Stimulated activated CD4-positive, alpha-beta T cell treated with anti-CD3 and anti-CD28 coated beads, TNF-alpha, amount 100 ng/mL, for 24 hours (primary cell): ENCODE measurements at regions not wholly inside any gene's neighbourhood (a gene's known extent, or its start where the extent isn't known, plus 50 kb on each side); places are given as distances from the start of the nearest gene placed in this dataset.
A peak's percentile ranks its signal among the peaks of the same experiment; 100 is the strongest.

Source experiments
- DNase-seq, 3 experiments: peaks; one replicate each; pipeline ENCODE4 v3.0.0-alpha.2; 2020; ENCODE audit warnings: low read depth in 3 of 3

DNA sequence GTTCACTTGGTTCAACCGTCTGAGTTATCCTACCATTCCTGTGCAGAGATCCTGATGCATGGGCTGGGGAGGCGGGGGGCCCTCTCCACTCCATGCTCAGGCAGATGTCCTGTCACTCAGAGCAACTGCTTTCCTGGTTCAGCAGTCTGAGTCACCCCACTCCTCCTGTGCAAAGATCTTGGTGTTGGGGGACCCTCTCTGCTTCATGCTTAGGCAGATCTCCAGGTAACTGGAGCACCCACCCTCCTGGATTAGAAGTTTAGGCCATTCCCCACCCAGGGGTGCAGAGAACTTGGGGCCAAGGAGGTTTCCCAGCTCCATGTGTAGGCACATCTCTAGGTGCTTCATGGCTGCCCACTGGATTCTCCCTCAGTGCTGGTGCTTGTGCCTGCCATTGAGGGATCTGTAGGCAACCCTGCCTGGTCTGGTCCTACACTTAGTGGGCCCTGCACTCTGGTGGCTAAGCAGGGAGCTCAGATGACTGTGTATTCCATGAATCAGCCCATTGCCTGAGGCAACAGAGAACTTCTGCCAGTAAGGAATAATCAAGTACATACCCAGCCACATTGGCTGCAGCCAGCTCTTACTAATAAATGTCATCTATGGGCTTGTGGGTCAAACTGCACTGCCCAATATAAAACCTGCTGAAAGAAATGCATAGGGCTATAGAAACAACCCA lies 465.4 kb upstream of the THBS1 start:
- DNase-seq: no peak

DNA sequence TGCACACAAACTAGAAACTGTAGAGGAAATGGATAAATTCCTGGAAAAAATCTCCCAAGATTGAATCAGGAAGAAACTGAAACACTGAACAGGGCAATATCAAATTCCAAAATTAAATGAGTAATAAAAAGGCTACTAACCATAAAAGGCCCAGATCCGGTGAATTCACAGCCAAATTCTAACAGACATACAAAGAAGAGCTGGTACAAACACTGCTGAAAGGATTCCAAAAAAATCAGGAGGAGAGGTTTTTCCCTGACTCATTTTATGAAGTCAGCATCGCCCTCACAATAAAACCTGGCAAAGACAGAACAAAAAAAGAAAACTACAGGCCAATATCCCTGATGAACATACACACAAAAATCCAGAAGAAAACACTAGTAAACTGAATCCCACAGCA lies 462.4 kb upstream of the THBS1 start:
- no peak for DNase-seq

DNA sequence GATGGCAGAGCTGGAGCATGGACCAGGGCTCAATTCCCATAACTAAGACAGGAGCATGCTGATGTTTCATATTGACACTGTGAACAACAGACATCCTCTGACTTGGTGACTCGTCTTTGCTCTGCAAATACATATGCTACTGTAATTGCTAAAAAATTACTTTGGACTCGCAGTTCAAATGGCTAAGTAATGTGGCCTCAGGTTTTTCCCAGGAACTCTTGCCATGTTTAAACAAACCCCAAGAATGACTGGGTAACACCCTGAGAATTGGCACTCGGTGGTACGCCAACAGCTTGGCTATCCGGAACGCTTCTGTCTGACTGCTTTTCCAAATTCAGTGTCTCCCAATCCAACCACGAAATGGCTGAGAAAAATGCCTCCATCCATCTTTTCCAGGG lies 456.7 kb upstream of the THBS1 start:
- DNase-seq: no peak

DNA sequence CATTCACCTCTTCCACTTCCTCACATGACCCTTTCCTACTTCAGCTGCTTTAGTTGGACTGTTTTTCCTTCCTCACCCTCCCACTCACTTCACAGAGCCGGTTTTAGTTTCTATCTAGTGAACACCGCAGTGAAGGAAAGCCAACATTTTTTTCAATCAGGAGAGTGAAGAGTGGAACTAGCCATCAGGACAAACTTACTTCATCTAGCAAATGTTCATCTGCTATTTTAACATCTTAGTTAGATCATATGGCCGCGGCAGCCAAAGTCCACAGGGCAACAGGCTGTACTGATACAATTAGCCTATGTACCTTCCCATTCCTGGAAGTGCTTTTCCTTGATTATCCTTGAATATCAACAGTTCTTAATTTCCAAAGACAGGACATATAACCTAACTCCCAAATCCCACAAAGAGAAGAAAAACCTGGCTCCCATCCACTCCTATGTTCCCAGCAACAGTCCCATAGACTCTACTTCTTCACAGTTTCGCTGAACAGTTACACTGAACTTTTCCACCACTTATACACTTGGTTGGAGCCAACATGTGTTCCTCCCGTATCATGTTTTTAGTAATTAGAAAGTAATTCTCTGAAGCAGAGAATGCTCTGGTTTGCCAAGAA lies 456.2 kb upstream of the THBS1 start:
- DNase-seq: no peak

DNA sequence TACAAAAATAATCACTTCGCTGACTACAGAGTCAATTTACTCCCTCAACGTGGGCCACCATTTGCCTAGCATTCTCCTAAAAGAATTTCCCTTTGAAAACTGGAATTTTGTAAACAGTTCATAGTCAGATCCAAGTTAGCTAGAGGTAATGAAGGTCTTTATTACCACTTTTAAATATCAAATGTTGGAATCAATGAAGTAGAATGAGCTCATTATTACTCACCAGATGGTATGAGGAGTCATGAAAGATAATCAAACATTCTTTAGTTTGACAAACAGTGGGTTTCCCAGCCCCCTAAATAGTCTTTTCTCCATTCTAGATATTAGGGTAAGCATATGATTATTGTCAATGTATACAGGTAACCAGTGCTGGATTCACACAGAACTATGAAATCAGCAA lies 455.7 kb upstream of the THBS1 start:
- no peak for DNase-seq

DNA sequence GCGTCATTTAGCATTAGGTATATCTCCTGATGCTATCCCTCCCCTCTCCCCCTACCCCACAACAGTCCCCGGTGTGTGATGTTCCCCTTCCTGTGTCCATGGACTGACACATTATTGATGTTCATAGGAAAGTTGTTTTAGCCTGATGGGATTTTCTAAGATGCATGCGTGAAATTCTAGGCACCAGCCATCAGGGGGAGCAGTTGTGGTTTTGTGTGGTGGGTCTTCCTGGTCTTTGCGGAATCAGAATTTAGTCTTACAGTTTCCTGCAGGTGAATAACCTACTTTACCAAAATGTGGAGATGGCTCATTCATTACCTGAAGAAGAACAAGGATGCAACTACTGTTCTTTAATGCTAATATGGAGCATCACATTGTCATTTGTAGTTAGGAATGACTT lies 455.0 kb upstream of the THBS1 start:
- peak in 1 of 3 experiments; percentile 6 for DNase-seq

DNA sequence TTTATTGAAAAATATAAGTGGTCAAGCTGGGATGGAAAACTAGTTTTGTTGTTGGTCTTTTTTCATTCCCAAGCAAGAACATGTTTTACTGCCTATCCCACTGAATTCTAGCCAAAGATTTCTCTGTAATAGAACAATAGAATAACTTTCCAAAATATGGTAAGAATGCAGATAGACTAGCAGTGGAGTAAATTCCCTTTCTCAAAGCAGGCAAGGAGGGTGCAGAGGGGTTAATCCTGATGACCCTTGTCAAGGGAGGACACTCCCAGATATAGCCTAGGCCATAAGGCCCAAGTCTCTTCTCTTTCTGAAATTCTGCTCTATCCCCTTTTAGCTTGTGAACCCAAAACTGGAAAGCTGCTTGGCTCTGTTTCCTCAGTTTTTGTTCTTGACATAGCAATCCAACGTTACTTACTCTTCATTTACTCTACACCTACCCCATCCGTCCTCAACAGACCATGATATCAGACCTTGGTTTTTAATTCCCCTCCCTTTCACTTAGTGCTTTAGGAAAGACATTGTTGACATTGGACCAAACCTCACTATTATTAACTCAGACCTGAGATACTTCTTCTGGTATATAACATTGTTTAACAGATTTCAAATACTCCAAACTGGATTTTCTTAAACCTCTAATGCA lies 453.6 kb upstream of the THBS1 start:
- DNase-seq: no peak

DNA sequence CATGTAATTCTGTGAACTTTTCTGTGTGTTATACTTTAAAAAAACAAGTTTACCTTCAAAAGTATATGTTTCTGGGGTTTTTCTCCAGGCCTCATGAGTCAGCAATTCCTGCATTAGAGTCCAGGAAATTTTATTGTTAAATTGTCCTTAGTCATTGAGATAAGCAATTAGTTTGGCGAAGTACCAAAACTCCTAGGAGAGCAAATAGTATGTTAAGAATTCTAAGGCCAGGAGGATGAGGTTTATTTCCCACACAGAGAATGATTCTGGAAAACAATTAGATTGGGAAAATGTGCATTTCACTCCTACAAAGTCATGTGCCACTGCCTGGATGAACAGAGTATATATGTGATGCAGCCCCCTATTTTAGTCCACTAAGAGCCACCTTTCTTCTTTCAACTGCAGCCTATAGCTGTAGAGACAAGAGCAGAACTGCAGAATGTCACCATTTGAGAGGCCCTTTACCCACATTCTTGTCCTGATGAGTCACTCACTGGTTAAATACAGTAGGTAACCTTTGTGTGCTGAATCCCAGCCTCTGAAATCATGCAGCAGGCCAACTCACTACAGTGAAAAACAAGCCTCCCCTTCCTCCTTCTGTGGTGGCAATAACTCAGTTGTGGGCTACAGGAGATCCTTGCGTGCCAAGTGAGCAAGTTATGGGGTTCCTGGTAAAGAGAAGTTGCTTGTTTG lies 452.8 kb upstream of the THBS1 start:
- DNase-seq: no peak

DNA sequence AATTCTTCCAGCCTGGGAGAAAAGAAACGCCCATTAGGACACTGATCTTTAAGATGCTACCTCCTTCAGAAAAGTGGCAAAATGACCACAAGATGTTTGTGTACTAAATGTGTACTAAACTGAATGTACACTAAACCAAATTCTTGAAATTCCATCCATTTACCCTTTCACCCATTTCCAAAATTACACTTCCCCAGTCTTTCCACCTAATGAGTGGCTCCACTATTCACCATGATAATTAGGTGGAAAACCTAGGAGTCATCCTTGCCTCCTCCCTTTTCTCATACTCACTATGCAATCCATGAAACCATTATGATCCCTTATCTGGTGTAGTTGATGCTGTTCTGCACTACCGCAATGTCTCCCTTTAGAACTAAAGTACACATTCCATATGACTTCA lies 452.1 kb upstream of the THBS1 start:
- DNase-seq: no peak

DNA sequence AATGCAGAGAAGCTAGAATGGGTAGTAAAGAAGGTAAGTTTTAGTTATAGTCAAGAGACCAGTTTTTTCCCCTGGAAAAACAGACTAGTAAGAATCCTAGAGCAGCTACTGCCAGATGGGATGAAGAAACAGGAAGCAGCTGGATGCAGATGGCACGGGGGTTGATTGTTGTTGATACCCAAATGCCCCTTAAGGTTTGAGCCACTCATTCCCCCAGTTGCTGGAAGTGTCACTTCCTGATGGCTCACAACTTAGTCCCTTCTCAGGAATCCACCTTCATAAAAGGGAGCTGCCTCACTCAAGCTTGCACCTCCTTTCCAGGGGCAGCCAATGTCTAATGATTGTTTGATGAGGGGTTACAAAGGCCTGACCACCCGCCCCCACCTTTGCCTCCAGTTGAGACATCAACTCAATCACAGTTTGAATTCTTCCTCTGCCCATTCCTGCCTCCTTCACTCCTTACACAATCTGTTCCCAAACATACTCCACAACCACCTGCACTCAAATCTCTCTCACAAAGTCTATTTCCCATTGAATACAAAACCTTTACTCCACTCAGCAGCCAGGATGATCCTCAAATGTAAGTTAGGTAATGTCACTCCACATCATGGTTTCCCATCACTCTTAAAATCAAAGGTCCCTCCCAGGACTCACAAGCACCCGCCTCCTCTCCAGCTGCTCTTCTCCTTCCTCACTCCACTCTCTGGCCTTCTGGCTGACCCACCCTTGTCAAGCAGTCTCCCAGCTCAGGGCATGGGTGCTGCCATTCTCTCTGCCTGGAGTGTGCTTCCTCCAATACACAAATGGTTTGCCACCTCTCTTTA lies 450.1 kb upstream of the THBS1 start:
- no peak for DNase-seq

DNA sequence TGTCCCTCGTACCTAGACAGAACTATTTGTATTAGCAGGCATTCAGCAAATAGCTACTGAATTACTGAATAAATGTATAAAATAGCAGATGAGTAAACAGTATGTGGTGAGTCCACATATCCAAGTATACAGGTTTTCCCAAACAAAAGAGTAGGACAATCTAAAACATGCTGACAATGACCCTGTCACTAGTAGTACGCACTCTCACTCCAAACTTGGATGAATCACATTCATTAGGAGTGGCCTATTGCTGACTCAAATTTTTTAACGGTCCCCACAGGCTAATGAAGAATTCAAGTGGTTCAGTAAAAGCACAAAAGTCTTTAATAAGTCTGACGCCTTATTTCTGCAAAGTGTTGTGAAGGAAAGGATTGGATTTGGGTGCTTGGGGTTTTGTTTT lies 449.3 kb upstream of the THBS1 start:
- no peak for DNase-seq

DNA sequence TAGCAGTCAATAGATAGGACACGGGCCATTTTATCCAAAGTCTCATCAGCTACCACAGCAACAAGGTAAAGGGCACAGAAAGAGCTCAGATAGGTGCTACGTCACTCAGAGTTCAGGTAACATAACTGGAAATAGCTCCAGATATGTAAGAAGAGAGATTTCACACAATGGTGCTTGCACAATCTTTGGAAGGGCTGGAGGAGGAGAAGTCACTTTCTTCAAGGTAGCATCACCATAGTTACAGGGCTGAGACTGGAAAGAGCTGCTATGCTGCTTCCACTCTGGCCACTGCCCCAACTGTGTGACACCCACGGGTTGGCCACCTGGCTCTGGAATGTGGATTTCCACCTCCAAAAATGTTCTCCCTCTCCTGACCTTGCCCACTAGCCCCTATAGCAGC lies 448.8 kb upstream of the THBS1 start:
- no peak for DNase-seq

DNA sequence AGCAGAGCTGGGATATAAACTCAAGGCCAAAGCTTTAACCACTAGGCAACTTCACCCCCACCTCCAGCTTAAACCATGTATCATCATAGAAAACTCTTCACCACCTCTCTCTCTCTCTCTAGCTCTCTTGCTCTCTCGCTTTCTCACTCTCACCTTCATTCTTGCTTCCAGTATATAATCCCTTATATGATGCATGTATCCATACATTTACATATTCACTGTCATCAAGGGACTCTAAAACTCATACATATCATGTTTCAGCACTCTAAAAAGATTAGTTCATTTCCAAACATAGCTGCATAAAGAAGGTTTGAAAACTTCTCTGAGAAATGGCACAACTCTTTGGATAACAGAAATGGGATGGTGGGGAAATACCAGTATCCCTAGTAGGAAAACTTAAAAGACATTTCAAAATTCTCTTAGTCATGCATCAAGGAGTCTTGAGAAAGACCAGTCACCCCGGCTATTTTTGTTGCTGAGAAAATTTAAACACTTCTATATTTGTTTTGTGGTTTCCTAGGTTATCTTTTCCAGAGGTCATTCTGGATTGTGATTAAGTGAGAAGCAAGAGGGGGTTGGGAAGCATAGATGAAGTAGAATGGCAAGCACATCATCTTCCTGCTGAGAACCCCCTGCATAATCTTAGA lies 447.8 kb upstream of the THBS1 start:
- no peak for DNase-seq

DNA sequence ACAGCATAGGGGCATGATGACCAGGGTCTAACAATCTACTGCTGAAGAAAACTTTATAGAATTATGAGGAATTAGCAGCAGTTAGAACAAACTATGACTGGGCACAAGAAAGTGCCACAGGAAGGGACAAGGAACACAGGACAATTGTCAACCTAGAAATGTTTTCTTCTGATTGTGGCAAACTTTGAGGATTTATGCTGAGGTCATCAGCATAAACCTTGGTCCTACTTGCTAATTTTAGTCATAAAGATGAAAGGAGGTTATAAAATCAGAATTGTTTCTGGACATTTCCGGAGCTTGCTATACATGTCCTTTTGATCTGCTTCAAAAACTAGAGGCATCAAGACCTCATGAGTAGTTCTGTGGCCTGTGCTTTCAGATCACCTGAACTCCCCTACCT lies 446.6 kb upstream of the THBS1 start:
- no peak for DNase-seq

DNA sequence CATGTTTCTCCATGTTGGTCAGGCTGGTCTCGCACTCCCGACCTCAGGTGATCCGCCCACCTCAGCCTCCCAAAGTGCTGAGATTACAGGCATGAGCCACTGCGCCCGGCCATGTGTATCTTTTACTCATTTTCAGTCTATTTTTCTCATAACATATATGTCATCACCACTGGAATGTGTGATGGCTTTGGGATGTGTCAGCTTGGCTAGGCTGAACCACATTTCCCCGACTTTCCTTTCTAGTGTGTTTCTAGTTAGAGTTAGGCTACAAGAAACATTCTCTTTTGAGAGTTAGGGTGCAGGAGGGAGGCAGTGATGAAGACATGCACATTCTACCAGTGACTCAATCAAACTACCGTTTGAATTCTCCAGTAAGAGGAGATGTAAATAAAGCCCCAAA lies 444.9 kb upstream of the THBS1 start:
- no peak for DNase-seq

DNA sequence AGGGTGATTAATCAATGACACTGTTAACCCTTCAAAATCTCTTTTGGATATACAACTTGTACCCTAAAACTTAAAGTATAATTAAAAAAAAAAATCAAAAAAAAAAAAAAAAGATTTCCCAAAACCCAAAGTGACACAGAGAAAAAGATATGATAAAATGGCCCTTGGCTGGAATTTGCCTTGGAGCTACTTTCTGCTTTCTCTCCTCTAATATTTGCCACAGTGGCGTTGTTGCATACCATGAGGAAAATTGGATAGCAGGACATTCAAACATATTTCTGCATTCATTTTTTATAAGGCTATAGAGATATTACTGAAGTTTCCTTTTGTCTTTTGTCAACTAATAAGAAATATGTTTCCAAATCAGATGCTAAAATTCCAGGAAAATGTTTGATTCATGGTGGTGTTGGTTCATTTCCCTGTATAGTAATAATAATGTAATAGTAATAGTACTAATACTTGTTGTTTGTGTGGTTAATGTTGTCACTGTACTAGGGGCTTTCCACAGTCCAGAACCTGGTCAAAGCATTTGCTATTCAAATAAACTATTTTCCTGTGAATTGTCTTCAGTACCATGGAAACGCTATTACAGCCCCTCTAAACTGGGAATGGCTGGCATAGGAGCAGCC lies 441.3 kb upstream of the THBS1 start:
- DNase-seq: no peak

DNA sequence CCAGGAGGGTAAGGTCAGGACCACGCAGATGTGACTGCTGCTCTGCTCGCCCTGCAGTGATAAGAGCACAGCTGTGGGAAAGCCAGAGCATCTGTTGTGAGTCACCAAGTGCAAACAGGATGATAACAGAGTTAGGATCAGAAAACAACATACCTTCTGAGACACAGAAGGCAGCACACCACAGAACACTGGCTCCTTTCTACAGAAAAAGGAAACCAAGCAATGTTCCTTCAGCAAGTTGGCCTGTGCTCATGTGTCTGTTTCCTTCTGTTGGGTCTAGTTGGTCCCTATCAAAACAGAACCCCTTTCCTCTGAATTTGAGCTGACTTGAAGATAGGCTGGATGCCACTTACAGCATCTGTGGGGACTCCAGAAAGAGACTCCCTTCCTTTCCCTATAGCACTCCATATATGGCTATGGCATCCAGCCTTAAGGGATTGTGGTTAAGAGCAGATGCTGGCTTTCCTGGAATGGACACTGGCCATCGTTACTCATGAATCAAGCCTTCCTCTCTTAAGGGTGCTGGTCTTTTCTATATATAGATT lies 440.7 kb upstream of the THBS1 start:
- DNase-seq: no peak

DNA sequence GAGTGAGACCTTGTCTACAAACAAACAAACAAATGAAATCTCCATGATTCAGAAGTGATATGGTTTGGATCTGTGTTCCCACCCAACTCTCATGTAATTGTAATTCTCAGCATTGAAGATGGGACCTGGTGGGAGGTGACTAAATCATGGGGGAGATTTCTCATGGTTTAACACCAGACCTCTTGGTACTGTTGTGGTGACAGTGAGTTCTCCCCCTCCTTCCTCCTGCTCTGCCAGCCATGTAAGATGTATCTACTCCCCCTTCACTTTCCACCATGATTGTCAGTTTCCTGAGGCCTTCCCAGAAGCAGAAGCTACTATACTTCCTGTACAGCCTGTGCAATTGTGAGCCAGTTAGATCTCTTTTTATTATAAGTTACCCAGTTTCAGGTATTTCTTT lies 438.4 kb upstream of the THBS1 start:
- no peak for DNase-seq

DNA sequence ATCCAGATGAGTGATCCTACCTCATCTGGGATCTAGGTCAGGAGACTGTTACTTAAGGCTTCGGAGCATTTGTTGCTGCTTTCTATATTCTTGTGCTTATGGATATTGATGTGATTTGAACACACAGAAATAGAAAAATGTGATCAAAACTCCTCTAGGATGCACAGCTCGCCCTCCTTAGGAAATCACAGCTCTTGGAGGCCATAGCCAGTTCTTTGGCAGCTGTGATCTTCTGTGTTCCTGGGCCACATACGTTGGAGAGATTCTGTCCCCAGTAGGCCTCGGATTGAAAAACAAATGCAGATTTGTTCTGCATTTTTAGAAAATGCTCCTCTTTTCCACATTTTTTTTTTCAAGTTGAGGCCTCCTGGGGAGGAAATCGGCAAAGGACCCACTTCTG lies 437.4 kb upstream of the THBS1 start:
- DNase-seq: no peak

DNA sequence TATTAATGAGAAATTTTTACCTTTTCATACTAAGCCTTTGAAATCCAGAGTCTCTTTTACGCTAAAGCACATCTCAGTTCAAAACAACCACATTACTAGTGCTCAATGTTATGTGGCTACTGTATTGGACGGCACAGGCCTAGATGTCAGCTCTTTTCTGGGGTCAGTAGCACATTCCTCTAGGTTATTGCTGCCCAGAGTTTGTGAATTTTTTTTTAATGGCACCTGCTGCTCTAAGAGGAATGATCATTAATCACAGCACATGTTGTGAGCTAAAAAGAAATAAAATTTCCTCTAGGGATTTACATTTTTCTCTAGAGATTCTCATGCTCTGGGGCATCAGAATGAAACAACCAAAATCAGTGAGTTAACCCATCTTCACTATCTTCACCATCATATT lies 436.8 kb upstream of the THBS1 start:
- DNase-seq: no peak
